ENCODE measurements at regions not wholly inside any gene's neighbourhood (a gene's known extent, or its start where the extent isn't known, plus 50 kb on each side); places are given as distances from the start of the nearest gene placed in this dataset.

DNA sequence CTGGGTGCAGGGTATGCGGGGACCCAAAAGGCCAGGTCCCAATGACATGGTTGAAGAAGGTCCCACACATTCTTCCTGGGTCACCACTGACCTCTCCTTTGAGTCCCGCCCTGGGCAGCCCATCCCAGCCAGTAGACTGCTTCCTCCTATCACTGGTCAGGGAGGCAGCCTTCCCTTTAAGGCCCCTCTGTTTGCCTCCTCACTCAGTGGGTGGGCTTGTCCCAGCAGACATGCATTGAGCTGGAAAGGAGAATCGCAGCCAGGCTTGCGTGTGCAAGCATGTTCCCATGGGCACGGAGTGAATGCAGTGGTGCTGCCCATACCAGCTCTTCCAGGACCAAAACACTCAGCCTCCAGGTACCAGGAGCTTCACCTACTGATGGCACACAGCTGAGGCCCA lies 162.4 kb upstream of the SYT13 start:
- no peak for TF ChIP-seq CTCF (IDR thresholded peaks at IDR 0.05)
- no peak for TF ChIP-seq POLR2A (IDR thresholded peaks at IDR 0.05)
